Inflammatory macrophage treated with lipopolysaccharide for 1 hour (primary cell): ENCODE measurements at regions not wholly inside any gene's neighbourhood (a gene's known extent, or its start where the extent isn't known, plus 50 kb on each side); places are given as distances from the start of the nearest gene placed in this dataset.

Experiments
- DNase-seq, 2 donors: peaks; one replicate each; pipeline ENCODE4 v3.0.0-alpha.2; 2020 to 2022

DNA sequence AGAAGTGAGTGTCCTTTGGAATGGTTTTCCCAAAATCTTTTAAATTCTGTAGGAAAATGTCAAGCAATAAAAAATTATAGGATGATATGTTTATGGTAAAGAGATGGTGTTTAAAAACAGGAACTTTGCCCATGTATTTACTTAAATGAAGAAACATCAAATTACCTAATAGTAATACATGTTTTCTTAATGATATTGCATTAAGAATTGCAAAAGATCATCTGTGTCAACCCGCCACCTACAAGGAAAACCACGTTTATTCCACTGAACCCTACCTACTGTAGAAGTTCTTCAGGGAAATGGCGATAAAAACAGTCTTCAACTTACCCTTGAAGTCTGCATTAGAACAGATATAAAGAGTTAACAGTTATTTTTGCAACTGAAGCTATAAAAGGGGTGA lies 67.2 kb upstream of the NDP start:
- peak; percentile 47 to 59 for DNase-seq

DNA sequence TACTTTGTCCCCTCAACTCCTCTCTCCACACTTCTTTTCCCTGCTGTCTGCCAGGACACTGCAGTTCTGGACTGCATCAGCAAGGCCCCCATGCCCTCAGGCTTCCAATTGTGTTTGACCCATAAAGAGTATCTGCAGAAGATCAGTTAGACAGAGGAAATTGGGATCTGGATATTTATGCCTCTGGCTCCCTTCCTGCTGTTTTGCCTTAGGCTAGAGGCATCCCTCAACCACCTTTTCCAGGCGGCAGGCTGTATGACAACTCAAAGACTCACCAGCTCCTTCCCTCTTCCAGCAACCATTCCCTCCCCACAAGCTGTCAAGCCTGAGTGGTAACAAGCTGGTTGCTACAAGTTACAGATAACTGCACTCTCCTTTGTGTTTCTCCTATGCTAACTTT lies 66.4 kb upstream of the NDP start:
- DNase-seq, result no peak

DNA sequence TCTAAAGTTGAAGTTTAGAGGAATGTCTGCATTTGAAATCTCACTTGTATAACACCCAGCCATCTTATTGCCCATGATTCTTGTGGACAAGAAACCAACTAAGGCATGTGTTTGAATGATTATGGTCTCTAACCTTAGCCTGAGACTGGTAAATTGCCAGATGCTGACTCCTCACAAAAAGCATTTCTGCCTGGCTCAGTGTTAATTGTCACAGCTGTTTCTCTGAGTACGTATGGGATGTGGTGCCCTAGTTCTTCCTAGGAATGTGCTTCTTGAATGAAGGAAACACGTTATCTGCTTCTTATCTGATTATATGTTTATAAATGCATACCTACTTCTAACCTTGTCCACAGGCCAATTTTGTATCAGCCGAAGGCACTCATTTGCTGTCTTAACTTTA lies 63.1 kb upstream of the NDP start:
- DNase-seq, result no peak

DNA sequence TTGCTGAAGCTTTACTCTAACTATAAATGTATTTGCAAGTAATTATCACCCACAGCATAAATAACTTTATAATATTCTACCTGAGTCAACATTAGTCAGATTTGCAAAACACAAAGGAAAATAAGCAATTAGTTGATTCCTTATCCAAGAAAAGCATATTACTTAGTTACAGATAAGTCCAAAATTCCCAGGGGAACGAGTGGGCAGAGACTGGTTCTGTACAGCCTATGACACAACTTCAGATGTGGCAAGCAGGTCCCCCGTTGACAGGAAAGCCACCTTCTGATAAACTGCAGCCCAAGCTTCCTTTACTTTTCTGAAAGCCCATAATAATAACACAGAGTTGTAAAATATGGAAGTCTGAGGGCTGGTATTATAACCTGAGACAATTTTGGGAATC lies 62.4 kb upstream of the NDP start:
- DNase-seq, result peak in 1 of 2 donors; percentile 26

DNA sequence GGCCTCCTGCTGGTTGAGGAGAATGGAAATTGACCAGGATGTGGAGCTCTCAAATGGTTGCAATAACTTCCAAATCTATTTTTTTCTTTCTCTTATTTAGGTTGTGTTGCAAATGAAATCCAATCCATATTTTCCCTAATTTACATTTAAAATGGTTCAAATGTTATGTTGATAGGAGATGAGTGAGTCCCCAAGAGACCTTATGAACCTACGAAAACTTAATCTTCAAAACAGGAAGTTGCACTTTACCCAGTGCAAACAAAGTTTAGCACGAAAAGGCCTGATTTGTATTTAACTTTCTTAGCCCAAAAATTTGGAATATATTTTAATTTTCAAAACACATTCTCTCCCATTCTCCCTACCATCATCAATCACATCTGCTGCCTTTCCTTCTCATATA lies 59.3 kb upstream of the NDP start:
- DNase-seq, result no peak

DNA sequence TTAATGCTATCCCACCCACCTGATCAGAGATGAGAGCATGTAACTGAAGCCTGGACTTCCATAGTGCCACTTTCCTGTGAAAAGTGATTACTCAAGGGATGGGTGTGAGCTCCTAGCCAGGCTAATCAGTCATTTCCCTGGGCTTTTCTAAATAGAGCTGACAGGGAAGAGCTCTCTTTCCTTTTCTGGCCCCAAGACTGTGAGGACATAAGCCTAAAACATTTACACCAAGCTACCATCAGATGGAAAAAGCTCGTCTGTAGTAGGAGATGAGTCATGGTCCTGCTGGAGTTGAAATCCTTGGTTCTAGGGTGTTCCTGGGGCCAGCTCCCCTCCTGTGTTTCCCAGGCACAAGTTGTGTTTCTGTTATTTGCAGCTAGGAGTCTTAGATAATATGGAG lies 52.4 kb upstream of the NDP start:
- DNase-seq, result peak; percentile 56 to 69
